Activated T-cell treated with anti-CD3 and anti-CD28 coated beads, Interleukin-2, amount 50 U/mL, for 24 hours (primary cell): ENCODE measurements at regions not wholly inside any gene's neighbourhood (a gene's known extent, or its start where the extent isn't known, plus 50 kb on each side); places are given as distances from the start of the nearest gene placed in this dataset.

Experiments used
- DNase-seq: peaks from one replicate; pipeline ENCODE4 v3.0.0-alpha.2; 2020
- H3K27ac Mint-ChIP-seq: 2 replicates; pipeline ENCODE4 v1.8.0; 2020; ENCODE audit warnings: mild to moderate bottlenecking, mixed read lengths
- H3K27me3 Mint-ChIP-seq: 2 replicates; pipeline ENCODE4 v1.8.0; 2020; ENCODE audit warnings: mixed read lengths
- H3K36me3 Mint-ChIP-seq: 2 replicates; pipeline ENCODE4 v1.8.0; 2020; ENCODE audit warnings: low read depth, mixed read lengths
- H3K4me1 Mint-ChIP-seq: 2 replicates; pipeline ENCODE4 v1.8.0; 2020; ENCODE audit warnings: low read depth, mixed read lengths
- H3K4me3 Mint-ChIP-seq: 2 replicates; pipeline ENCODE4 v1.8.0; 2020; ENCODE audit warnings: mild to moderate bottlenecking, moderate library complexity, mixed read lengths
- H3K9me3 Mint-ChIP-seq: 2 replicates; pipeline ENCODE4 v1.8.0; 2020; ENCODE audit warnings: mixed read lengths

DNA sequence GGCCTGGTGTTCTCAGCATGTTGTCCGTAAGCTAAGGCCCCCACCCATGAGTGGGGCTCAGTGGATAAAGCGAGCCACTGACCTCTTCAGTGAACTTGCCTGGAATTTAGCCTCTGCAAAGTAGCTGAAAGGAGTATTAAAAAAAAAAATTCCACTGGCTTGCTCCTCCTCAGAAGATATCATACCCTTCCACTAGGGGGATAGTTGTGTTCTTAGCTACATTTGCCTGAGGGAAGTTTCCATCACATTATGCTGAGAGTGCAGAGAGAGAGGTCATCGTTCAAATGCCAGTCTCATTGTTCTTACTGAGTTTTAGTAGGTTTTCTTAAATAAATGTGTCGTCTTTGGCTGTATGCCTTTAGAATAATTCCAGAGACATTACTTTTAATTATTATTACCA is 879.7 kb downstream of the JRKL start:
- Mint-ChIP-seq H3K27ac (no peak overlapping the region), H3K9me3 (peaks cover 12% of the 10 kb centered on the region), H3K36me3 (no peaks in the 10 kb centered on the region), H3K27me3 (no peaks in the 10 kb centered on the region), H3K4me1 (no peaks in the 10 kb centered on the region), H3K4me3 (no peak overlapping the region)
- no peak for DNase-seq

DNA sequence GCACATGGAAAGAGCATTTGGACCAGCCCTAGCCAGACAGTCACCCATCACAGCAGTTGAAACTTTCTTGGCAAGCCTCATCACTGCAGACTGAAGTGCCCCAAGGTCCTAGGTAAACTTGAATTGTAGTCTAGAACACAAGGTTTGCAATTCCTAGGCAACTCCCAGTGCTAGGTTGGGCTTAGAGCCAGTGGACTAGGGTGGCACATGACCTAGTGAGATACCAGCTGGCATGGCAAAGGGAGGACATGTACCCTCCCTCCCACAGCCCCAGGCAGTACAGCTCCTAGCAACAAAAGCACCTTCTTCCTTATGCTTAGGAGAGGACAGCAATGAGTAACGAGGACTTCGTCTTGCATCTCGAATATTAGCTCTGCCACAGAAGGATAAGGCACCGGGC is 889.5 kb downstream of the JRKL start:
- H3K9me3 Mint-ChIP-seq = peaks cover 10% of the 10 kb centered on the region
- no peaks in the 10 kb centered on the region for H3K4me1 Mint-ChIP-seq

DNA sequence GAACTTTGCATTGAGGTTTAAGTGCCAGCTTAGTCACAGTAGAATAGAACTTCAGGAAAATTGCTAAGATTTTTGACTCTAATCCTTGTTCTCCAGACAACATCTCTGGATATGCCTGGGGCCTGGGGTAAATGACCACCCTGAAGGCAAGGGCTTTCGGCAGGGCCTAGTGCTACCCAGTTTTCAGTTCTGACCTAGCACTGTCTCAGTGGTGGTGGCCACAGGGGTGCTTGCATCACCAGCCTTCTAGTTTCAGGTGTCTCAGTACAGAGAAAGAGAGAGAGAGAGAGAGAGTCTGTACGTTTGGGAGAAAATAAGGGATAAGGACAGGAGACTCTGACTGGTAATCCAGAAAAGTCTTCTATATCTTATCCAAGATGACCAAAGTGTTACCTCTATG is 890.5 kb downstream of the JRKL start:
- H3K27ac Mint-ChIP-seq = no peak overlapping the region
- H3K36me3 Mint-ChIP-seq = no peaks in the 10 kb centered on the region
- peaks cover 3% of the 10 kb centered on the region for H3K9me3 Mint-ChIP-seq
- no peak overlapping the region for H3K4me3 Mint-ChIP-seq
- H3K27me3 Mint-ChIP-seq = no peaks in the 10 kb centered on the region
- no peaks in the 10 kb centered on the region for H3K4me1 Mint-ChIP-seq
- DNase-seq = no peak

More for the DNA sequence above, 889.5 kb downstream of the JRKL start:
- Mint-ChIP-seq H3K27ac (no peak overlapping the region), H3K4me3 (no peak overlapping the region), H3K27me3 (no peaks in the 10 kb centered on the region), H3K36me3 (no peaks in the 10 kb centered on the region)
- DNase-seq = no peak

DNA sequence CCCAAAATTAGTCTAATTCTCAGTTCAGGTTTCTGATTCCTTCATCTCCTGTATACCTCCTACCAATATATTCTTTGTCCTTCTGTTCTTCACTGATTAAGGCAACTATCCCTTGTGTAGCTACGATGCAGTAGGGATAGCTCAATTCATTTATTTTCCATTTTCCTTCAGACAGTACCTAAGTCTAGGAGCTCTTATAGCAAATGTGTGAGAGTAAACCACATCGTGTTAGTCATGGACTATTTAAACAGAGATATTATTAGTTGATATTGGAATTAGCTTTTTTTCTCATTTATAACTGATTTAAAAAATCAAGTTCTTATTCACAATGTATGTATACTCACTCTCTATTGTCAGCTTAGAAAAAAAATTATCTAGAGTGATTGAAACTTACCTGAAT is 900.0 kb downstream of the JRKL start:
- peaks cover 8% of the 10 kb centered on the region for H3K9me3 Mint-ChIP-seq
- H3K4me1 Mint-ChIP-seq = no peaks in the 10 kb centered on the region
- H3K4me3 Mint-ChIP-seq = no peak overlapping the region
- no peaks in the 10 kb centered on the region for H3K36me3 Mint-ChIP-seq
- DNase-seq = no peak
- no peaks in the 10 kb centered on the region for H3K27me3 Mint-ChIP-seq
- no peak overlapping the region for H3K27ac Mint-ChIP-seq

GRCh38 chr11:97290464-97291041 is 900.7 kb downstream of the JRKL start:
- Mint-ChIP-seq H3K9me3 (peaks cover 8% of the 10 kb centered on the region), H3K4me3 (no peak overlapping the region), H3K4me1 (no peaks in the 10 kb centered on the region), H3K36me3 (no peaks in the 10 kb centered on the region), H3K27ac (no peak overlapping the region), H3K27me3 (no peaks in the 10 kb centered on the region)
- DNase-seq = no peak

DNA sequence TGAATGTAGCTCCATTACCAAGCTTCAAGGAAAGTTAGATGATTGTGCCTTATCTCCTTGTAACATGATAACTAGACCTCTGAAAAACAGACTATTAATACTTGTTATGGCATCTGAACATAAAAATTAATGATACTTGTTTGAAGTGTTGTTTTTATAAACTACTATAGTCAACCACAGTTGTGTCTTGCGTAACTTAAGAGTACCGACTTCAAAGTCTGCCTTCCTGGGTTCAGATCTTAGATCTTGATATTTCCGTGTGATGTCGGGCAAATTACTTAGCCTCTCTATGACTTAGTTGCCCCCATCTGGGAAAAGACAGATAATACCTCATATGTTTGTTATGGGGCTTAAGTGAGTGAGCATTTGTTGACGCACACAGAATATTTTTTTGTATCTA is 906.5 kb downstream of the JRKL start:
- Mint-ChIP-seq H3K9me3 (peaks cover 1% of the 10 kb centered on the region), H3K4me1 (no peaks in the 10 kb centered on the region), H3K4me3 (no peak overlapping the region), H3K36me3 (no peaks in the 10 kb centered on the region), H3K27me3 (no peaks in the 10 kb centered on the region), H3K27ac (no peak overlapping the region)
- no peak for DNase-seq

DNA sequence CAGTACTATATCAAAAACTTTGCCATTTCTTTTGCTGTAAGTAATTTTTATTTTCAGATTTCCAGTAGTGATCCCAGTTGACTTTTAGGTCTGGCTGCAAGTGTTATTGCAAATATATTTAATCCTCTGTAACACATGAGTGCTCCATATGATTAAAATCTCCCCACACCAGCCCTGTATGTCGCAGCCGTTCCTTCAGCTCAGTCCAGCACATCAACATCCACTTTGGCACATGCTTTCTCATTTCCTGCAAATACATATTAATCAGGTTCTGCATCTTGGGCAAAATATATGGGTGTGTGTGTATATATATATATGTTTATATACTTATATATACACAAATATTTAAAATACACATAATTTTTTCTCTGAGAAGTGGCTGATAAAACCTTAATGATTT is 919.5 kb downstream of the JRKL start:
- no peaks in the 10 kb centered on the region for H3K4me1 Mint-ChIP-seq
- no peak for DNase-seq
- no peaks in the 10 kb centered on the region for H3K27me3 Mint-ChIP-seq
- H3K9me3 Mint-ChIP-seq = peaks cover 4% of the 10 kb centered on the region
- H3K27ac Mint-ChIP-seq = no peak overlapping the region
- H3K36me3 Mint-ChIP-seq = no peaks in the 10 kb centered on the region
- H3K4me3 Mint-ChIP-seq = no peak overlapping the region

DNA sequence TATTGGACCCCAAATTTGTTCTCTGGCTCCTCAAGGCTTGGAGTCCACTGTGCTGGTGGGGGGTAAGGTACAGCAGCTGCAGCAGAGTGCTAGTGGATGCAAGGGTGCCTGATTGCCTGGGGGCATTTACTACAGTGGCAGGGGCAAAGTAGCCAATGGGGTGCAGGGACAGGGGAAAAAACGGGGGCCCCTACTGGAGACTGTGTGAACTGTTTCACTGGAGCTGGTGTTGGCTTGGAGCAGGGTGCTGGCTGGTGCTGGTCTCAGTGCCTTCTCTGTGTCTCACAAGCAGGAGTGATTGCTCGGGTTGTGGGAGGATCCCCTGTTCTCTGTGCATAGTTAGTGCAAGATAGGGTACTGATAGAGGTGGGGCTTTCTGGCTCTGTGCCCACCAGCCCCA is 935.9 kb downstream of the JRKL start:
- Mint-ChIP-seq H3K27me3 (no peaks in the 10 kb centered on the region), H3K4me1 (no peaks in the 10 kb centered on the region), H3K36me3 (no peaks in the 10 kb centered on the region), H3K9me3 (peaks cover 12% of the 10 kb centered on the region), H3K27ac (no peak overlapping the region), H3K4me3 (no peak overlapping the region)
- no peak for DNase-seq

GRCh38 chr11:97332271-97332670 is 942.5 kb downstream of the JRKL start:
- Mint-ChIP-seq H3K4me1 (no peaks in the 10 kb centered on the region), H3K27ac (no peak overlapping the region), H3K4me3 (no peak overlapping the region), H3K27me3 (no peaks in the 10 kb centered on the region), H3K9me3 (peaks cover 2% of the 10 kb centered on the region), H3K36me3 (no peaks in the 10 kb centered on the region)
- DNase-seq = no peak

GRCh38 chr11:97336064-97336463 is 946.3 kb downstream of the JRKL start:
- H3K27ac Mint-ChIP-seq = no peak overlapping the region

GRCh38 chr11:97345032-97345431 is 955.2 kb downstream of the JRKL start:
- no peak overlapping the region for H3K4me3 Mint-ChIP-seq
- no peak for DNase-seq
- H3K4me1 Mint-ChIP-seq = no peaks in the 10 kb centered on the region
- H3K27ac Mint-ChIP-seq = no peak overlapping the region
- no peaks in the 10 kb centered on the region for H3K9me3 Mint-ChIP-seq
- H3K27me3 Mint-ChIP-seq = no peaks in the 10 kb centered on the region
- H3K36me3 Mint-ChIP-seq = no peaks in the 10 kb centered on the region

More at GRCh38 chr11:97336064-97336463, 946.3 kb downstream of the JRKL start:
- H3K4me1 Mint-ChIP-seq = no peaks in the 10 kb centered on the region
- no peak overlapping the region for H3K4me3 Mint-ChIP-seq
- H3K27me3 Mint-ChIP-seq = no peaks in the 10 kb centered on the region
- no peak for DNase-seq
- H3K9me3 Mint-ChIP-seq = no peaks in the 10 kb centered on the region
- no peaks in the 10 kb centered on the region for H3K36me3 Mint-ChIP-seq

- no peak overlapping the region for H3K27ac Mint-ChIP-seq
- H3K9me3 Mint-ChIP-seq = peaks cover 5% of the 10 kb centered on the region
- H3K4me1 Mint-ChIP-seq = no peaks in the 10 kb centered on the region
- no peaks in the 10 kb centered on the region for H3K27me3 Mint-ChIP-seq
- no peaks in the 10 kb centered on the region for H3K36me3 Mint-ChIP-seq
- DNase-seq = no peak
- H3K4me3 Mint-ChIP-seq = no peak overlapping the region
Measured at GRCh38 chr11:97349201-97349600, 959.4 kb downstream of the JRKL start.

- DNase-seq = no peak
- H3K36me3 Mint-ChIP-seq = no peaks in the 10 kb centered on the region
- H3K27ac Mint-ChIP-seq = no peak overlapping the region
- peaks cover 5% of the 10 kb centered on the region for H3K9me3 Mint-ChIP-seq
- H3K27me3 Mint-ChIP-seq = no peaks in the 10 kb centered on the region
- H3K4me1 Mint-ChIP-seq = no peaks in the 10 kb centered on the region
- H3K4me3 Mint-ChIP-seq = no peak overlapping the region
Measured at GRCh38 chr11:97351939-97352338, 962.1 kb downstream of the JRKL start.

GRCh38 chr11:97354026-97354425 is 964.2 kb downstream of the JRKL start:
- DNase-seq = no peak
- Mint-ChIP-seq H3K27ac (no peak overlapping the region), H3K9me3 (peaks cover 5% of the 10 kb centered on the region), H3K36me3 (no peaks in the 10 kb centered on the region), H3K4me1 (no peaks in the 10 kb centered on the region), H3K27me3 (no peaks in the 10 kb centered on the region), H3K4me3 (no peak overlapping the region)

GRCh38 chr11:97354576-97354975 is 964.8 kb downstream of the JRKL start:
- H3K27ac Mint-ChIP-seq = no peak overlapping the region
- no peak overlapping the region for H3K4me3 Mint-ChIP-seq
- no peaks in the 10 kb centered on the region for H3K36me3 Mint-ChIP-seq
- DNase-seq = no peak
- no peaks in the 10 kb centered on the region for H3K27me3 Mint-ChIP-seq
- no peaks in the 10 kb centered on the region for H3K4me1 Mint-ChIP-seq
- H3K9me3 Mint-ChIP-seq = peaks cover 5% of the 10 kb centered on the region

GRCh38 chr11:97355230-97355629 is 965.4 kb downstream of the JRKL start:
- H3K4me3 Mint-ChIP-seq = no peak overlapping the region
- no peak overlapping the region for H3K27ac Mint-ChIP-seq
- H3K9me3 Mint-ChIP-seq = peaks cover 5% of the 10 kb centered on the region
- H3K36me3 Mint-ChIP-seq = no peaks in the 10 kb centered on the region
- no peaks in the 10 kb centered on the region for H3K4me1 Mint-ChIP-seq
- no peak for DNase-seq
- no peaks in the 10 kb centered on the region for H3K27me3 Mint-ChIP-seq
